ENCODE measurements at regions not wholly inside any gene's neighbourhood (a gene's known extent, or its start where the extent isn't known, plus 50 kb on each side); places are given as distances from the start of the nearest gene placed in this dataset.

DNA sequence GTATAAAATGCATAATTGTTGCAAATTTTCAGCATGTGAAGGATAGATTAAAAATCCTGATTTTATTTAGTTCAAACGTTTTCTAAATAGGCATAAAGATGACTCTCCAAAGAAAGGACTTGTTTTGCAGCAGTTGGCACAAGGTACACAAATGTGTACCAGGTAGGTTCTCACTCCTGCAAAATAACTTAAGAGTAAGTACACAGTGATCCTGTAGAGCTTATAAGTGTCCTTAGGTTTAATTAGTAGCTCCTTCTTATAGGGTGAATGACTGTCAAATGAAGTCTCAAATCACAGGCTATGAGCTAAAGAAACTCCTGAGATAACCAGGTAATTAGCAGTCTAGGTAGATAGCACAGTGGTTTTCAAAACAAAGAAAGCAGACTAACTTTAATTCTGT is 330.6 kb upstream of the MDGA2 start:
- TF ChIP-seq, protein P1, sequence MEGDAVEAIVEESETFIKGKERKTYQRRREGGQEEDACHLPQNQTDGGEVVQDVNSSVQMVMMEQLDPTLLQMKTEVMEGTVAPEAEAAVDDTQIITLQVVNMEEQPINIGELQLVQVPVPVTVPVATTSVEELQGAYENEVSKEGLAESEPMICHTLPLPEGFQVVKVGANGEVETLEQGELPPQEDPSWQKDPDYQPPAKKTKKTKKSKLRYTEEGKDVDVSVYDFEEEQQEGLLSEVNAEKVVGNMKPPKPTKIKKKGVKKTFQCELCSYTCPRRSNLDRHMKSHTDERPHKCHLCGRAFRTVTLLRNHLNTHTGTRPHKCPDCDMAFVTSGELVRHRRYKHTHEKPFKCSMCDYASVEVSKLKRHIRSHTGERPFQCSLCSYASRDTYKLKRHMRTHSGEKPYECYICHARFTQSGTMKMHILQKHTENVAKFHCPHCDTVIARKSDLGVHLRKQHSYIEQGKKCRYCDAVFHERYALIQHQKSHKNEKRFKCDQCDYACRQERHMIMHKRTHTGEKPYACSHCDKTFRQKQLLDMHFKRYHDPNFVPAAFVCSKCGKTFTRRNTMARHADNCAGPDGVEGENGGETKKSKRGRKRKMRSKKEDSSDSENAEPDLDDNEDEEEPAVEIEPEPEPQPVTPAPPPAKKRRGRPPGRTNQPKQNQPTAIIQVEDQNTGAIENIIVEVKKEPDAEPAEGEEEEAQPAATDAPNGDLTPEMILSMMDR (conservative IDR thresholded peaks at IDR 0.05 in 1 of 2, IDR thresholded peaks at IDR 0.05 in 1 of 2; ENCODE audit: extremely low read depth in 1 of 2, insufficient read depth in 1 of 2, low read depth in 1 of 2, low read length in 2 of 2) = no peak
- no peak for TF ChIP-seq EZH2 (IDR thresholded peaks at IDR 0.05; ENCODE audit: borderline replicate concordance, low read length)

All from mammary epithelial cell (primary cell).